ENCODE measurements at regions not wholly inside any gene's neighbourhood (a gene's known extent, or its start where the extent isn't known, plus 50 kb on each side); places are given as distances from the start of the nearest gene placed in this dataset.

GRCh38 chrX:5791721-5792120 is 436.9 kb downstream of the NLGN4X start:
- no peak for DNase-seq (ENCODE audit: low spot score)
- Histone ChIP-seq H3K9me3 (no peaks in the 10 kb centered on the region), H3K27me3 (replicated peaks; ENCODE audit: insufficient read depth) (no peaks in the 10 kb centered on the region), H3K27ac (no peak overlapping the region), H3K4me3 (no peak overlapping the region), H3K36me3 (no peaks in the 10 kb centered on the region), H3K4me1 (replicated peaks) (no peaks in the 10 kb centered on the region)
- intact Hi-C loops (cut with DNase I), result no loop called here
- 87% methylated on average over 4 of the region's 4 CpGs for WGBS
- TF ChIP-seq POLR2A (IDR thresholded peaks at IDR 0.05) (no peak), POLR2AphosphoS5 (IDR thresholded peaks at IDR 0.05) (no peak), CTCF (IDR thresholded peaks at IDR 0.05) (no peak)

GRCh38 chrX:5788910-5789309 is 439.8 kb downstream of the NLGN4X start:
- Histone ChIP-seq H3K9me3 (no peaks in the 10 kb centered on the region), H3K36me3 (no peaks in the 10 kb centered on the region), H3K27me3 (replicated peaks; ENCODE audit: insufficient read depth) (no peaks in the 10 kb centered on the region), H3K4me1 (replicated peaks) (no peaks in the 10 kb centered on the region), H3K27ac (no peak overlapping the region), H3K4me3 (no peak overlapping the region)
- WGBS, result 63% methylated on average over 4 of the region's 4 CpGs
- intact Hi-C loops (cut with DNase I), result no loop called here
- DNase-seq (ENCODE audit: low spot score), result no peak
- TF ChIP-seq POLR2A (IDR thresholded peaks at IDR 0.05) (no peak), POLR2AphosphoS5 (IDR thresholded peaks at IDR 0.05) (no peak)

- intact Hi-C loops (cut with DNase I), result no loop called here
- TF ChIP-seq CTCF (IDR thresholded peaks at IDR 0.05) (no peak), POLR2A (IDR thresholded peaks at IDR 0.05) (no peak), POLR2AphosphoS5 (IDR thresholded peaks at IDR 0.05) (no peak)
- Histone ChIP-seq H3K36me3 (no peaks in the 10 kb centered on the region), H3K27me3 (replicated peaks; ENCODE audit: insufficient read depth) (no peaks in the 10 kb centered on the region), H3K4me3 (no peak overlapping the region), H3K9me3 (no peaks in the 10 kb centered on the region), H3K4me1 (replicated peaks) (no peaks in the 10 kb centered on the region), H3K27ac (no peak overlapping the region)
- WGBS, result 43% methylated on average over 2 of the region's 2 CpGs
- DNase-seq (ENCODE audit: low spot score), result no peak
These were observed 447.8 kb downstream of the NLGN4X start for GRCh38 chrX:5780821-5781220.

DNA sequence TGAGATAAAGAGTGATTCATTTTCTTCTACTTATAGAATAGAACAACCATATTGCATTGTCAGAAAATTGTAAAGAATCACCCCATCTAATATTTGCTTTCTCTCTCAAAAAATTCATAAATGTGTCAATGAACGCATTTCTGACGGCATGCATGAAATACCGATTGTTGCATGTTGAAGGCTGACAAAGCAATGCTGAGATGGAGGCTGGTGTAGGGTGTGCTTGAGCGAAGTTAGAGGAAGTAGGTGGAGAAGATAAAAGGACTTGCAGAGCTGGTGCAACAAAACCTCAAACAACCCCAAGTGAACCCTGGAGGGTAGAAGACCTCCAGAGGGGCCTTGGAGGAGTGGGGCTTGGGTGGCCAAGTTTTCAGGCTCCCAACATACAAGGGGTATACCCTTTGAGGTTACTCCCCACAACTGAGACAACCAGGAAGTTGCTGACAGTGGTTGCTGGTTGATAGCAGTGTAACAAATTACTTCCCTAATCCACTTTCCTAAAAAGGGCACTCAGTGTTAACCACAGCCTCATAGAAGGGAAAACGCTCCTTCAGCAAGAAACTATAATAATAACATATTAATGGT is 452.7 kb downstream of the NLGN4X start:
- WGBS, result 55% methylated on average over 5 of the region's 5 CpGs
- no peak overlapping the region for H3K27ac ChIP-seq
- TF ChIP-seq POLR2A (IDR thresholded peaks at IDR 0.05) (no peak), POLR2AphosphoS5 (IDR thresholded peaks at IDR 0.05) (no peak), CTCF (IDR thresholded peaks at IDR 0.05) (no peak)
- no peaks in the 10 kb centered on the region for H3K4me1 ChIP-seq (replicated peaks)
- H3K27me3 ChIP-seq (replicated peaks; ENCODE audit: insufficient read depth), result no peaks in the 10 kb centered on the region
- H3K36me3 ChIP-seq, result no peaks in the 10 kb centered on the region
- intact Hi-C loops (cut with DNase I), result no loop called here
- no peak for DNase-seq (ENCODE audit: low spot score)
- H3K4me3 ChIP-seq, result no peak overlapping the region
- no peaks in the 10 kb centered on the region for H3K9me3 ChIP-seq

DNA sequence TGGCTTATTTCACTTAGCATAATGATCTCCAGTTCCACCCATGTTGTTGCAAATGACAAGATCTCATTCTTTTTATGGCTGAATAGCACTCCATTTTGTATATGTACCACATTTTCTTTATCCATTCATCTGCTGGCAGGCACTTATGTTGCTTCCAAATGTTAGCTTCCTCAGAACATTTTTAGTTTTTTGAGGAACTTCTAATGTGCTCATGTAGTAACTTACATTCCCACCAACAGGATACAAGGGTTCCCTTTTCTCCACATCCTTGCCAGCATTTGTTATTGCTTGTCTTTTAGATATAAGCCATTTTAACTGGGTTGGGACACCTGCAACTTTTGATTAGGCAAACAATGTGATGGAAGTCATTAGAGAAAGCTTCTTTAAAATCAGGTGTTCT is 454.2 kb downstream of the NLGN4X start:
- no peak overlapping the region for H3K4me3 ChIP-seq
- no peaks in the 10 kb centered on the region for H3K27me3 ChIP-seq (replicated peaks; ENCODE audit: insufficient read depth)
- H3K36me3 ChIP-seq, result no peaks in the 10 kb centered on the region
- H3K4me1 ChIP-seq (replicated peaks), result no peaks in the 10 kb centered on the region
- TF ChIP-seq POLR2AphosphoS5 (IDR thresholded peaks at IDR 0.05) (no peak), CTCF (IDR thresholded peaks at IDR 0.05) (no peak), POLR2A (IDR thresholded peaks at IDR 0.05) (no peak)
- no peak for DNase-seq (ENCODE audit: low spot score)
- H3K9me3 ChIP-seq, result no peaks in the 10 kb centered on the region
- no peak overlapping the region for H3K27ac ChIP-seq
- intact Hi-C loops (cut with DNase I), result no loop called here
